Activated CD4-positive, alpha-beta T cell treated with anti-CD3 and anti-CD28 coated beads, Interleukin-2, Interleukin-4, amounts not matched to agents 100 ng/mL and 50 ng/mL, durations not matched to agents 16 hours and 8 hours (primary cell): ENCODE measurements at regions not wholly inside any gene's neighbourhood (a gene's known extent, or its start where the extent isn't known, plus 50 kb on each side); places are given as distances from the start of the nearest gene placed in this dataset.
"Not testable (repeated sequence)": the region's sequence is repeated elsewhere in the genome, so short reads cannot be mapped to it uniquely, and the experiment has no call there.

Source experiments
- DNase-seq: peaks from one replicate; pipeline ENCODE4 v3.0.0-alpha.2; 2020; ENCODE audit warnings: low spot score

- DNase-seq, result not testable (repeated sequence)
Observed at GRCh38 chr10:22467393-22467792, 122.1 kb downstream of the SPAG6 start.

GRCh38 chr10:22468570-22469320, 123.4 kb downstream of the SPAG6 start:
- no peak for DNase-seq

GRCh38 chr10:22473044-22473443, 127.7 kb downstream of the SPAG6 start:
- DNase-seq, result no peak

GRCh38 chr10:22473459-22473858, 128.2 kb downstream of the SPAG6 start:
- no peak for DNase-seq

GRCh38 chr10:22475651-22476600, 130.6 kb downstream of the SPAG6 start:
- peak; percentile 11 for DNase-seq

- no peak for DNase-seq
Observed at GRCh38 chr10:22476601-22477321, 131.5 kb downstream of the SPAG6 start.

- DNase-seq, result no peak
Observed at GRCh38 chr10:22477334-22478287, 132.3 kb downstream of the SPAG6 start.

GRCh38 chr10:22478555-22479334, 133.4 kb downstream of the SPAG6 start:
- DNase-seq, result no peak

GRCh38 chr10:22479419-22479818, 134.1 kb downstream of the SPAG6 start:
- DNase-seq, result peak; percentile 14

GRCh38 chr10:22481106-22481505, 135.8 kb downstream of the SPAG6 start:
- DNase-seq, result no peak

- no peak for DNase-seq
Observed at GRCh38 chr10:22481687-22482539, 136.6 kb downstream of the SPAG6 start.

- no peak for DNase-seq
Observed at GRCh38 chr10:22483132-22483531, 137.8 kb downstream of the SPAG6 start.
